HUDEP-2 (cell line): ENCODE measurements at regions not wholly inside any gene's neighbourhood (a gene's known extent, or its start where the extent isn't known, plus 50 kb on each side); places are given as distances from the start of the nearest gene placed in this dataset.

ENCODE experiments used
- DNase-seq, 76 experiments: peaks; one replicate each; lab custom pipeline; 2025; ENCODE audit not compliant: unreplicated experiment in 76 of 76; lab: John Stamatoyannopoulos, UW

GRCh38 chr6:149211046-149211571 lies 106.4 kb upstream of the TAB2 start:
- DNase-seq, result no peak

- no peak for DNase-seq
Measured at GRCh38 chr6:149212206-149212605, 105.3 kb upstream of the TAB2 start.

- no peak for DNase-seq
Measured at GRCh38 chr6:149212892-149213801, 104.4 kb upstream of the TAB2 start.

GRCh38 chr6:149213829-149214228 lies 103.7 kb upstream of the TAB2 start:
- no peak for DNase-seq

GRCh38 chr6:149216459-149216858 lies 101.1 kb upstream of the TAB2 start:
- no peak for DNase-seq

- peak in 2 of 76 experiments; percentile 5 to 7 for DNase-seq
Measured at GRCh38 chr6:149217466-149217888, 100.0 kb upstream of the TAB2 start.

DNA sequence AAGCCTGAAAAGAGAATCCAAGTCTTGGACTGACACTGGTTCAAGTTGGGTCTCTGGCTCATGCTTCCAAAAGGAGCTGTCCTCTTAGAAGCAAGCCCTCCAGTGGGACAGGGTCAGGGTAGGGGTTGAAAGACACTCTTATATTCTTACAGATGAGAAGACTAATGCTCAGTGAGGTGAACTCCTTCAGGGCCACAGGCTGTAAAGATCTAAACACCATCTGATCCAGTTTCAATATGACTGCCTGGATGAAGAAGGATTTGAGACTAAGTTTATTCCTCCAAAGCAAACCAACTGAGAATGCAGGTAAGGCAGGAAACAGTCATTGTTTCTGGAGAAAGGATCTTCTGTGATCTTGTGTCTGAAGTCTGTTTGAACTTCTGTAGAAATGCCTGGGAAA lies 99.0 kb upstream of the TAB2 start:
- no peak for DNase-seq

- DNase-seq, result no peak
Measured at GRCh38 chr6:149218915-149219314, 98.6 kb upstream of the TAB2 start.

DNA sequence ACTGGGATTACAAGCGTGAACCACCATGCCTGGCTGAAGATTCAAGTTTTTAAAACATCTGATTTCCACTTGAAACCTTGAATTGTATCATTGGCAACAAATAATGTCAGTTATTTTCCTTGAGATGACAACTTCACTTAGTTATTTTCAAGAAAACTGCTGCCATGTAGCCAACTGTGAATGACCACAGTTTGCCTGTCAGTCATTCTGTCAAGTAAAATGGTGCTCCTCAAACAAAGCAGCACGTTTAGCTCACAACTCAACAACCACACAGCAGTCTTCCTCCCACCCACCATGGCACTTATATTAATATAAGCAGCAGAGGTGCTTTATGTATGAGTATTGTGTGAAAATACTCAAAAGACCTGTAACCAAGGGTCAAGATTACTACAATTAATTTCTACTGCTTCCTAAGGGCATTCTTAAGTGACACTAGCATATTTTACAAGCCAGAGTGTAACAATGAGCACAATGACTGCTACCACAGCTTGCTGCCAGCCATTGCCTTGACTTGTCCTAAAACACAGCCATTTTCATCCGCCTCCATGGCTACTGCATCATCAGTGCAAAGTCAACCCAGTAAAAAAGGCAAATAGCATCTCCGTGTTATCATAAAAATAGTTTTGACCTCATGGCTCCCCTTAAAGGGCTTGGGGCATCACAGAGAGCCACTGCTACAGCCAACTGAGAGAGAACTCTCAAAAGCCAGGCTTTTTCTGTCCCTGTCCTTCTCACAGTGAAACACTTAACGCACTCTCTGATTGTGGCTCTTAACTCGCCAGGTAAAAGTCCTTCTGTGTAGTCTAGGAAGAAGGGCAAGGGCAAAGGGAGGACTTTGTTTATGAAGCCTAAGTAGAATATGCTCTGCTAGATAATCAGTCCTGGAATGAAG lies 96.4 kb upstream of the TAB2 start:
- no peak for DNase-seq

DNA sequence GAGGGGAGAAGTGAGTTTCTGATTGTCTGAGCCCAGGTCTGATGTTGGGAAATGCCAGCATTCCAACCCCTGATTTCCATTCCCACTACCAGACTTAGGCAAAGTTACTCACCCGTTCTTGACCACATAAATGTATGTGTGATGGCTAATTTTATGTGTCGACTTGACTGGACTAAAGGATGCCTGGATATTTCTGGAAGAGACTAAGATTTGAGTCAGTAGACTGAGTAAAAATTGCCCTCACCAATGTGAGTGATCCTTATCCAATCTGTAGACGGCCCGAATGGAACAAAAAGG lies 95.8 kb upstream of the TAB2 start:
- DNase-seq, result no peak

DNA sequence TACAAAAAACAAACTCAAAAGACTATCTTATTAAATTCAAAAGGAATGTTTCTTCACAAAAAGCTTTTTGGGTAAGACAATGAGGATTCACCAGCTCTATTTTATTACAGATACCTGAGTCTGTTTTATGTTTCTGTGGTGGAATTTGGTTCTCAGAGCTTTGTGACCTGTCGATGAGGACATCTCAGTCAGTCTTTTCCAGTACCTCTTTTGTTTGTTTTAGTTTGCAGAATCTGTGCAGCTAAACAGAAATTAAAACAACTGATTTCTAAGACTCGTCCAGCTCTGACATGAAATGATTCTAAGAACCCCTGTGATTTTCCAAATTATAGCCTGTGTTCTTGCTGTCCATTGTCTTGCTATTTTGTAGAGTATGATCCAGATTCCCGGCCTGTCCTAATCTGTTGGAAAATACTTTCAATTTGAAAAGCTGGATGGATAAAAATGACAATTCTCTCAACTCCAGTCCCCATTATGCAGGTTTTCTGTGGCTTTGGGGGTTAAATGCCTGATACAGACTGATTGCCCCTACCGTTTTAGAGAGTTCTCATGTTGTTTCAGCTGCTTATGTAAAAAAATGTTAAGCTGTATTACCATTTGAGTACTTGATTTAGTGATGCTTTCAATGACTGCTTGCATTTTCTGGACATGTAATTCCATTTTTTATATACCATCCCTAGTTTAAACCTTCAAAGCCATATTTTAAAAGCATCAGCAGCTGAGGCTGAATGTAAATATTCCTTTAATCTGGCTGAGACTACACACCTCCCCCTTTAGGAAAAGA lies 94.2 kb upstream of the TAB2 start:
- DNase-seq, result no peak

DNA sequence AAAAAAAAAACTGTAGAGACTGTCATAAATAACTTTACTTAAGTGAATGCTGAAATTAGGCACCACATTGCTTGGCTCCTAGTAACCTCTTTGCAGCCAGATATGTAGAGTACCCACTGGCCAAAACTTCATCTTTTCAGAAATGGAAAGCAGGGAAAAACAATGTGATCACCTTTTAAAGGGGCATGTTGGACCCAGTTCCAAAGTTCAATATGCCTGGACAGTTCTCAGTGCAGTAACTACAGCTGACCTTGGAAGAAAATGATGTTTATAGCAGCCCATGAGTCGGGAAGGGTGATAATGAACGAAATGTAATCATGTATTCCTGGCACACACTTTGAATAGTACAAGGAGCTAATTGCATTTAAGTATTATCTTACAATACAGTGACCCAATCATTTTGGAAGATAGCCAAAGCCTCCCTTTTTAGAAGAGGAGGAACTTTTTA lies 93.6 kb upstream of the TAB2 start:
- no peak for DNase-seq

- no peak for DNase-seq
Measured at GRCh38 chr6:149224399-149224798, 93.1 kb upstream of the TAB2 start.

DNA sequence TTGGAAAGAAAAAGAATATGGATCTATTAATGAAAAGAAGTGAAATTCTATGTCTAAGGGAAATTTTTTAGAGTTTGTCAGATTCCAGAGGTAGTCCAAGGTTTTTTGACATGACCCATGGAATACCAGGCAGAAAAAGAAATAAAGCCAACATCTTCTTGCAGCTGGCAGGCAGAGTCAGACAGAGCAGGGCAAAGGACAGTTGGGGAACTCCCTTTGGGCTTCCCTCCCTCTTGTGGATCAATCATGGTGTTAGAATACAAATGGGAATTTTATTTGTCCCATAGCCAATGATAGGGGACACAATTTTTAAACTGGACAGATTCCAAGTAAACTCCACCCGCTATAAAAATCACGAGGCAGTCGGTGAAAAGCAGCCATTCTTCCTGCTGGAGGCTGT lies 92.1 kb upstream of the TAB2 start:
- no peak for DNase-seq

- DNase-seq, result no peak
Measured at GRCh38 chr6:149225946-149226345, 91.6 kb upstream of the TAB2 start.

GRCh38 chr6:149227796-149228195 lies 89.7 kb upstream of the TAB2 start:
- no peak for DNase-seq

DNA sequence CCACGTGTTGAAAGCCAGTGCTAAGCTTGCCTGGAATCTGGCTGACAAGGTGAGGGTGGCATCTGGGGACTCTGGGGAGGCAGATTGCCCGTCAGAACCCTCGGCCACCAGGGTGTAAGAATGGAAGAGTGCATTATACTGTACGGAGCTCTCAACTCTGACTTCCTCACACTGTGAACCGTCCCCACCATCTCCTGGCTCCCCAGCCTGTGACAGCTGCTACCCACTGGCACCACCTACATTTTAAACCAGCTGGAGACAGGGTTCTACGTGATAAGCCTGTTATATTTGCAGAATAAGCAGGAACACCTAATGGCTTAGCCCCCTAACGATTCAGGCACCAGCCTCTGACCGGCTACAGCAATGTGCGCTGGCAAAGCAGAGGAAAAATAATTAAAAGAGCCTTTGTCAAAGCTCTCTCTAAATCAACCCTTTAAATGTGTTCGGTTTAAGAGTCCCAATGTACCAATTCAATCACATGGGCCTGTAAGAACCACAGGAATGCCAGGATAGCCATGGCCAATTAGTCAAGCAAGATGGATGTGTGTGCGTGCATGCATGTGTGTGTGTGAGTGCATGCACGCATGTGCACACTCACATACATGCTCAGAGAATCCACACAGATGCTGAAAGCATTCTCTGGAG lies 89.1 kb upstream of the TAB2 start:
- no peak for DNase-seq

- no peak for DNase-seq
Measured at GRCh38 chr6:149229096-149229495, 88.4 kb upstream of the TAB2 start.

- no peak for DNase-seq
Measured at GRCh38 chr6:149230712-149231460, 86.6 kb upstream of the TAB2 start.

- DNase-seq, result no peak
Measured at GRCh38 chr6:149231778-149232177, 85.7 kb upstream of the TAB2 start.
